HL-60 (cell line): ENCODE measurements at regions not wholly inside any gene's neighbourhood (a gene's known extent, or its start where the extent isn't known, plus 50 kb on each side); places are given as distances from the start of the nearest gene placed in this dataset.

ENCODE experiments used
- CTCF ChIP-seq: IDR thresholded peaks from one replicate; pipeline ENCODE4 v1.5.1; 2011; ENCODE audit warnings: low read length, control low read depth, inconsistent platforms; ENCODE audit not compliant: insufficient read depth
- GABPA ChIP-seq: IDR thresholded peaks from 2 replicates; pipeline ENCODE4 v1.6.1; 2012; ENCODE audit warnings: low read depth
- POLR2AphosphoS5 ChIP-seq: IDR thresholded peaks from 2 replicates; pipeline ENCODE4 v1.6.1; 2012; ENCODE audit warnings: low read depth
- REST ChIP-seq: IDR thresholded peaks from 2 replicates; pipeline ENCODE4 v1.6.1; 2012; ENCODE audit warnings: low read depth; ENCODE audit not compliant: insufficient replicate concordance
- SPI1 ChIP-seq: IDR thresholded peaks from 2 replicates; pipeline ENCODE4 v1.6.1; 2012; ENCODE audit warnings: low read depth, mild to moderate bottlenecking, borderline replicate concordance

- TF ChIP-seq CTCF (no peak), REST (no peak), POLR2AphosphoS5 (no peak), GABPA (no peak), SPI1 (no peak)
Measured at GRCh38 chr15:29458361-29458760, 188.7 kb upstream of the NSMCE3 start.
